GM23338 (cell line): ENCODE measurements at regions not wholly inside any gene's neighbourhood (a gene's known extent, or its start where the extent isn't known, plus 50 kb on each side); places are given as distances from the start of the nearest gene placed in this dataset.

ENCODE experiments used
- ATAC-seq: fragments of 200-7000 bp; cut with Tn5 transposase; 3 replicates; pipeline ENCODE4 v1.9.1; 2020
- DNase-seq: peaks from one replicate; pipeline ENCODE4 v3.0.0-alpha.2; 2015; ENCODE audit warnings: low spot score
- H2AFZ ChIP-seq: fragments of 200-600 bp; sonication (generic); 2 replicates; pipeline ENCODE4 v1.8.0; 2016; ENCODE audit warnings: antibody characterized with exemption, mild to moderate bottlenecking, moderate library complexity
- H3F3A ChIP-seq: fragments of 200-600 bp; sonication (generic); replicated peaks from 2 replicates; pipeline ENCODE4 v1.8.0; 2017; ENCODE audit warnings: antibody characterized with exemption, mixed run types, low read depth
- H3K27ac ChIP-seq: fragments of 200-600 bp; sonication (generic); 2 replicates; pipeline ENCODE4 v1.6.1; 2016; ENCODE audit warnings: low read depth
- H3K27me3 ChIP-seq: fragments of 200-600 bp; sonication (generic); 2 replicates; pipeline ENCODE4 v1.8.0; 2016; ENCODE audit warnings: mild to moderate bottlenecking, mixed run types, moderate library complexity; ENCODE audit not compliant: insufficient read depth
- H3K36me3 ChIP-seq: fragments of 200-600 bp; sonication (generic); 2 replicates; pipeline ENCODE4 v1.8.0; 2016; ENCODE audit warnings: mild to moderate bottlenecking; ENCODE audit not compliant: insufficient read depth
- H3K4me1 ChIP-seq: fragments of 200-600 bp; sonication (generic); 2 replicates; pipeline ENCODE4 v1.8.0; 2016; ENCODE audit warnings: mild to moderate bottlenecking, moderate library complexity; ENCODE audit not compliant: insufficient read depth
- H3K4me2 ChIP-seq: fragments of 200-600 bp; sonication (generic); 2 replicates; pipeline ENCODE4 v1.7.1; 2017; ENCODE audit warnings: mixed run types
- H3K4me3 ChIP-seq: fragments of 200-600 bp; sonication (generic); 2 replicates; pipeline ENCODE4 v1.6.1; 2016; ENCODE audit warnings: mixed run types
- H3K79me2 ChIP-seq: fragments of 200-600 bp; sonication (generic); replicated peaks from 2 replicates; pipeline ENCODE4 v1.8.0; 2017; ENCODE audit warnings: mild to moderate bottlenecking; ENCODE audit not compliant: insufficient read depth
- H3K9me2 ChIP-seq: fragments of 200-600 bp; sonication (generic); 2 replicates; pipeline ENCODE4 v1.8.0; 2017; ENCODE audit not compliant: insufficient read depth
- H4K20me1 ChIP-seq: fragments of 200-600 bp; sonication (generic); replicated peaks from 2 replicates; pipeline ENCODE4 v1.8.0; 2017; ENCODE audit warnings: mild to moderate bottlenecking; ENCODE audit not compliant: insufficient read depth
- H3K27ac Mint-ChIP-seq: 2 replicates; pipeline ENCODE4 v1.8.0; 2020; ENCODE audit warnings: inconsistent platforms, mild to moderate bottlenecking, moderate library complexity, mixed read lengths
- H3K27me3 Mint-ChIP-seq: 3 replicates; pipeline ENCODE4 v1.8.0; 2022; ENCODE audit warnings: low read depth, mild to moderate bottlenecking, moderate library complexity, mixed read lengths, inconsistent platforms; ENCODE audit not compliant: insufficient read depth, poor library complexity
- H3K36me3 Mint-ChIP-seq: 3 replicates; pipeline ENCODE4 v1.8.0; 2021; ENCODE audit warnings: low read depth, mild to moderate bottlenecking, inconsistent platforms, moderate library complexity, mixed read lengths
- H3K4me1 Mint-ChIP-seq: 3 replicates; pipeline ENCODE4 v1.8.0; 2020; ENCODE audit warnings: mild to moderate bottlenecking, inconsistent platforms, mixed read lengths
- H3K4me3 Mint-ChIP-seq: 3 replicates; pipeline ENCODE4 v1.8.0; 2021; ENCODE audit warnings: moderate library complexity, mild to moderate bottlenecking, inconsistent platforms, mixed read lengths
- H3K9me3 Mint-ChIP-seq: 3 replicates; pipeline ENCODE4 v1.8.0; 2020; ENCODE audit warnings: moderate library complexity, mild to moderate bottlenecking, inconsistent platforms, mixed read lengths
- CREB1 ChIP-seq: fragments of 250-450 bp; sonication (Bioruptor Pico); IDR thresholded peaks from 2 replicates; pipeline ENCODE4 v1.5.0; 2020; ENCODE audit warnings: low read depth, mild to moderate bottlenecking, moderate library complexity
- ETS1 ChIP-seq: IDR thresholded peaks from 2 replicates; pipeline ENCODE4 v1.6.1; 2016; ENCODE audit warnings: antibody characterized with exemption
- EZH2 ChIP-seq: fragments of 200-600 bp; sonication (generic); IDR thresholded peaks from one replicate; pipeline ENCODE4 v1.8.0; 2017; ENCODE audit warnings: antibody characterized with exemption, mild to moderate bottlenecking, low read depth; ENCODE audit not compliant: unreplicated experiment
- EZH2phosphoT487 ChIP-seq: fragments of 200-600 bp; sonication (generic); IDR thresholded peaks from one replicate; pipeline ENCODE4 v1.8.1; 2018; ENCODE audit warnings: antibody characterized with exemption; ENCODE audit not compliant: unreplicated experiment
- JUNB ChIP-seq: IDR thresholded peaks from one replicate; pipeline ENCODE4 v1.6.1; 2016; ENCODE audit warnings: antibody characterized with exemption; ENCODE audit not compliant: unreplicated experiment
- NANOG ChIP-seq: IDR thresholded peaks from 2 replicates; pipeline ENCODE4 v1.6.1; 2016; ENCODE audit warnings: antibody characterized with exemption, borderline replicate concordance
- POLR2AphosphoS5 ChIP-seq: IDR thresholded peaks from 2 replicates; pipeline ENCODE4 v1.6.1; 2016; ENCODE audit warnings: antibody characterized with exemption, low read depth
- REST ChIP-seq: IDR thresholded peaks from one replicate; pipeline ENCODE4 v1.6.1; 2018; ENCODE audit warnings: antibody characterized with exemption; ENCODE audit not compliant: unreplicated experiment
- STAT1 ChIP-seq: IDR thresholded peaks from one replicate; pipeline ENCODE4 v1.6.1; 2016; ENCODE audit warnings: antibody characterized with exemption; ENCODE audit not compliant: unreplicated experiment
- ZNF114 ChIP-seq: fragments of 250-450 bp; sonication (Bioruptor Pico); IDR thresholded peaks from 2 replicates; pipeline ENCODE4 v1.5.0; 2020; ENCODE audit warnings: mild to moderate bottlenecking, moderate library complexity
- ZNF331 ChIP-seq: fragments of 250-450 bp; sonication (Bioruptor Pico); IDR thresholded peaks from 2 replicates; pipeline ENCODE4 v1.5.0; 2020; ENCODE audit warnings: low read depth, mild to moderate bottlenecking, moderate library complexity
- TF ChIP-seq, protein P1 (sequence below), 2 experiments: fragments of 200-600 bp in 1 of 2; sonication (generic) in 1 of 2; conservative IDR thresholded peaks; 2 replicates each; pipeline versions ENCODE4 v1.5.1 to v1.6.1; 2016 to 2017; ENCODE audit warnings: antibody characterized with exemption in 2 of 2, low read depth in 2 of 2, mild to moderate bottlenecking in 2 of 2, moderate library complexity in 1 of 2
- TF ChIP-seq, protein P2 (sequence below): fragments of 250-450 bp; sonication (Bioruptor Pico); IDR thresholded peaks from 2 replicates; pipeline ENCODE4 v1.5.0; 2020; ENCODE audit warnings: mild to moderate bottlenecking, moderate library complexity

DNA sequence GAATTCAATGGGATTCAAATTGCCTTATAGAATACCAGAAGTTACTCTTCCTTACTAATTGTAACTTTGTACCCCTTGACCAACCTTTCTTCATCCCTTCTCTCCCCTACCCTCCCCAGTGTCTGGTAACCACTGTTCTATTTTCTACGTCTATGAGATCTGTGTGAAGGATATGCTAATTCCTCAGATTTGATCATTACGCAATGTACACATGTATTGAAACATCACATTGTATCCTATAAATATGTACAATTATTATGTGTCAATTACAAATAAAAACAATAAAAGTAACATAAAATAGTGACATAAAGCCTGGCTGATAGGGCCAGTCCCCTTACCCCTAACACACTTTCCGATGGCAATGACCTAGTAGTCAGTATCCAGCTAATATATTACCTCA is 95.1 kb upstream of the GRIA3 start:
- no peak overlapping the region for H3K4me3 Mint-ChIP-seq
- Histone ChIP-seq H3K79me2 (no peaks in the 10 kb centered on the region), H3K4me3 (no peak overlapping the region), H3K4me1 (peaks cover 14% of the 10 kb centered on the region; the same call in 1 of the 2 replicates), H3K36me3 (no peaks in the 10 kb centered on the region), H3K9me2 (no peaks in the 10 kb centered on the region), H3K27me3 (no peaks in the 10 kb centered on the region), H4K20me1 (no peaks in the 10 kb centered on the region), H3K4me2 (no peak overlapping the region), H3F3A (no peaks in the 10 kb centered on the region), H2AFZ (no peak overlapping the region), H3K27ac (no peak overlapping the region)
- peaks cover 6% of the 10 kb centered on the region for H3K27me3 Mint-ChIP-seq
- no peak for DNase-seq
- no peak for ATAC-seq
- no peaks in the 10 kb centered on the region for H3K36me3 Mint-ChIP-seq
- no peaks in the 10 kb centered on the region for H3K9me3 Mint-ChIP-seq
- TF ChIP-seq ZNF331 (CRISPR knock-in tag) (no peak), ZNF114 (CRISPR knock-in tag) (no peak), EZH2 (no peak), NANOG (no peak), JUNB (no peak), STAT1 (no peak), ETS1 (no peak), REST (no peak), EZH2phosphoT487 (no peak), CREB1 (no peak), POLR2AphosphoS5 (no peak)
- TF ChIP-seq, protein P1, sequence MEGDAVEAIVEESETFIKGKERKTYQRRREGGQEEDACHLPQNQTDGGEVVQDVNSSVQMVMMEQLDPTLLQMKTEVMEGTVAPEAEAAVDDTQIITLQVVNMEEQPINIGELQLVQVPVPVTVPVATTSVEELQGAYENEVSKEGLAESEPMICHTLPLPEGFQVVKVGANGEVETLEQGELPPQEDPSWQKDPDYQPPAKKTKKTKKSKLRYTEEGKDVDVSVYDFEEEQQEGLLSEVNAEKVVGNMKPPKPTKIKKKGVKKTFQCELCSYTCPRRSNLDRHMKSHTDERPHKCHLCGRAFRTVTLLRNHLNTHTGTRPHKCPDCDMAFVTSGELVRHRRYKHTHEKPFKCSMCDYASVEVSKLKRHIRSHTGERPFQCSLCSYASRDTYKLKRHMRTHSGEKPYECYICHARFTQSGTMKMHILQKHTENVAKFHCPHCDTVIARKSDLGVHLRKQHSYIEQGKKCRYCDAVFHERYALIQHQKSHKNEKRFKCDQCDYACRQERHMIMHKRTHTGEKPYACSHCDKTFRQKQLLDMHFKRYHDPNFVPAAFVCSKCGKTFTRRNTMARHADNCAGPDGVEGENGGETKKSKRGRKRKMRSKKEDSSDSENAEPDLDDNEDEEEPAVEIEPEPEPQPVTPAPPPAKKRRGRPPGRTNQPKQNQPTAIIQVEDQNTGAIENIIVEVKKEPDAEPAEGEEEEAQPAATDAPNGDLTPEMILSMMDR (conservative IDR thresholded peaks at IDR 0.05; ENCODE audit: low read depth in 2 of 2) = no peak
- TF ChIP-seq, protein P2, sequence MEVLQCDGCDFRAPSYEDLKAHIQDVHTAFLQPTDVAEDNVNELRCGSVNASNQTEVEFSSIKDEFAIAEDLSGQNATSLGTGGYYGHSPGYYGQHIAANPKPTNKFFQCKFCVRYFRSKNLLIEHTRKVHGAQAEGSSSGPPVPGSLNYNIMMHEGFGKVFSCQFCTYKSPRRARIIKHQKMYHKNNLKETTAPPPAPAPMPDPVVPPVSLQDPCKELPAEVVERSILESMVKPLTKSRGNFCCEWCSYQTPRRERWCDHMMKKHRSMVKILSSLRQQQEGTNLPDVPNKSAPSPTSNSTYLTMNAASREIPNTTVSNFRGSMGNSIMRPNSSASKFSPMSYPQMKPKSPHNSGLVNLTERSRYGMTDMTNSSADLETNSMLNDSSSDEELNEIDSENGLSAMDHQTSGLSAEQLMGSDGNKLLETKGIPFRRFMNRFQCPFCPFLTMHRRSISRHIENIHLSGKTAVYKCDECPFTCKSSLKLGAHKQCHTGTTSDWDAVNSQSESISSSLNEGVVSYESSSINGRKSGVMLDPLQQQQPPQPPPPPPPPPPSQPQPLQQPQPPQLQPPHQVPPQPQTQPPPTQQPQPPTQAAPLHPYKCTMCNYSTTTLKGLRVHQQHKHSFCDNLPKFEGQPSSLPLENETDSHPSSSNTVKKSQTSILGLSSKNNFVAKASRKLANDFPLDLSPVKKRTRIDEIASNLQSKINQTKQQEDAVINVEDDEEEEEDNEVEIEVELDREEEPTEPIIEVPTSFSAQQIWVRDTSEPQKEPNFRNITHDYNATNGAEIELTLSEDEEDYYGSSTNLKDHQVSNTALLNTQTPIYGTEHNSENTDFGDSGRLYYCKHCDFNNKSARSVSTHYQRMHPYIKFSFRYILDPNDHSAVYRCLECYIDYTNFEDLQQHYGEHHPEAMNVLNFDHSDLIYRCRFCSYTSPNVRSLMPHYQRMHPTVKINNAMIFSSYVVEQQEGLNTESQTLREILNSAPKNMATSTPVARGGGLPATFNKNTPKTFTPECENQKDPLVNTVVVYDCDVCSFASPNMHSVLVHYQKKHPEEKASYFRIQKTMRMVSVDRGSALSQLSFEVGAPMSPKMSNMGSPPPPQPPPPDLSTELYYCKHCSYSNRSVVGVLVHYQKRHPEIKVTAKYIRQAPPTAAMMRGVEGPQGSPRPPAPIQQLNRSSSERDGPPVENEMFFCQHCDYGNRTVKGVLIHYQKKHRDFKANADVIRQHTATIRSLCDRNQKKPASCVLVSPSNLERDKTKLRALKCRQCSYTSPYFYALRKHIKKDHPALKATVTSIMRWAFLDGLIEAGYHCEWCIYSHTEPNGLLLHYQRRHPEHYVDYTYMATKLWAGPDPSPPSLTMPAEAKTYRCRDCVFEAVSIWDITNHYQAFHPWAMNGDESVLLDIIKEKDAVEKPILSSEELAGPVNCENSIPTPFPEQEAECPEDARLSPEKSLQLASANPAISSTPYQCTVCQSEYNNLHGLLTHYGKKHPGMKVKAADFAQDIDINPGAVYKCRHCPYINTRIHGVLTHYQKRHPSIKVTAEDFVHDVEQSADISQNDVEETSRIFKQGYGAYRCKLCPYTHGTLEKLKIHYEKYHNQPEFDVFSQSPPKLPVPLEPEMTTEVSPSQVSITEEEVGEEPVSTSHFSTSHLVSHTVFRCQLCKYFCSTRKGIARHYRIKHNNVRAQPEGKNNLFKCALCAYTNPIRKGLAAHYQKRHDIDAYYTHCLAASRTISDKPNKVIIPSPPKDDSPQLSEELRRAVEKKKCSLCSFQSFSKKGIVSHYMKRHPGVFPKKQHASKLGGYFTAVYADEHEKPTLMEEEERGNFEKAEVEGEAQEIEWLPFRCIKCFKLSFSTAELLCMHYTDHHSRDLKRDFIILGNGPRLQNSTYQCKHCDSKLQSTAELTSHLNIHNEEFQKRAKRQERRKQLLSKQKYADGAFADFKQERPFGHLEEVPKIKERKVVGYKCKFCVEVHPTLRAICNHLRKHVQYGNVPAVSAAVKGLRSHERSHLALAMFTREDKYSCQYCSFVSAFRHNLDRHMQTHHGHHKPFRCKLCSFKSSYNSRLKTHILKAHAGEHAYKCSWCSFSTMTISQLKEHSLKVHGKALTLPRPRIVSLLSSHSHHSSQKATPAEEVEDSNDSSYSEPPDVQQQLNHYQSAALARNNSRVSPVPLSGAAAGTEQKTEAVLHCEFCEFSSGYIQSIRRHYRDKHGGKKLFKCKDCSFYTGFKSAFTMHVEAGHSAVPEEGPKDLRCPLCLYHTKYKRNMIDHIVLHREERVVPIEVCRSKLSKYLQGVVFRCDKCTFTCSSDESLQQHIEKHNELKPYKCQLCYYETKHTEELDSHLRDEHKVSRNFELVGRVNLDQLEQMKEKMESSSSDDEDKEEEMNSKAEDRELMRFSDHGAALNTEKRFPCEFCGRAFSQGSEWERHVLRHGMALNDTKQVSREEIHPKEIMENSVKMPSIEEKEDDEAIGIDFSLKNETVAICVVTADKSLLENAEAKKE (CRISPR knock-in tag) = no peak
- H3K4me1 Mint-ChIP-seq = peaks cover 25% of the 10 kb centered on the region
- no peak overlapping the region for H3K27ac Mint-ChIP-seq
